ENCODE measurements at regions not wholly inside any gene's neighbourhood (a gene's known extent, or its start where the extent isn't known, plus 50 kb on each side); places are given as distances from the start of the nearest gene placed in this dataset.

- no peak for DNase-seq
These were observed 152.7 kb downstream of the CHRM3 start for GRCh38 chr1:239539051-239539450.

GRCh38 chr1:239539812-239540211 is 153.4 kb downstream of the CHRM3 start:
- no peak for DNase-seq

- no peak for DNase-seq
These were observed 157.5 kb downstream of the CHRM3 start for GRCh38 chr1:239543873-239544272.

- no peak for DNase-seq
These were observed 159.1 kb downstream of the CHRM3 start for GRCh38 chr1:239545466-239545865.

GRCh38 chr1:239547987-239548386 is 161.6 kb downstream of the CHRM3 start:
- no peak for DNase-seq

GRCh38 chr1:239550178-239550577 is 163.8 kb downstream of the CHRM3 start:
- DNase-seq, result no peak

GRCh38 chr1:239555350-239555749 is 169.0 kb downstream of the CHRM3 start:
- no peak for DNase-seq

GRCh38 chr1:239558559-239558958 is 172.2 kb downstream of the CHRM3 start:
- no peak for DNase-seq

- DNase-seq, result no peak
These were observed 172.6 kb downstream of the CHRM3 start for GRCh38 chr1:239558991-239559390.

GRCh38 chr1:239560921-239561320 is 174.6 kb downstream of the CHRM3 start:
- no peak for DNase-seq

- no peak for DNase-seq
These were observed 175.7 kb downstream of the CHRM3 start for GRCh38 chr1:239562095-239562494.

GRCh38 chr1:239563681-239564080 is 177.3 kb downstream of the CHRM3 start:
- DNase-seq, result no peak

- no peak for DNase-seq
These were observed 179.7 kb downstream of the CHRM3 start for GRCh38 chr1:239566074-239566473.

- DNase-seq, result no peak
These were observed 184.5 kb downstream of the CHRM3 start for GRCh38 chr1:239570878-239571277.

GRCh38 chr1:239572183-239572582 is 185.8 kb downstream of the CHRM3 start:
- DNase-seq, result no peak

- no peak for DNase-seq
These were observed 187.7 kb downstream of the CHRM3 start for GRCh38 chr1:239574112-239574511.

- no peak for DNase-seq
These were observed 188.7 kb downstream of the CHRM3 start for GRCh38 chr1:239575113-239575512.

GRCh38 chr1:239583536-239583935 is 197.2 kb downstream of the CHRM3 start:
- DNase-seq, result no peak

GRCh38 chr1:239586128-239586527 is 199.8 kb downstream of the CHRM3 start:
- DNase-seq, result no peak

GRCh38 chr1:239587066-239587465 is 200.7 kb downstream of the CHRM3 start:
- DNase-seq, result peak; percentile 44 to 51

GRCh38 chr1:239587574-239588369 is 201.4 kb downstream of the CHRM3 start:
- no peak for DNase-seq

GRCh38 chr1:239590556-239590955 is 204.2 kb downstream of the CHRM3 start:
- no peak for DNase-seq

GRCh38 chr1:239593527-239593926 is 207.2 kb downstream of the CHRM3 start:
- DNase-seq, result no peak

GRCh38 chr1:239600588-239600987 is 214.2 kb downstream of the CHRM3 start:
- DNase-seq, result no peak

- no peak for DNase-seq
These were observed 214.7 kb downstream of the CHRM3 start for GRCh38 chr1:239601108-239601507.

Measured in CD4-positive, alpha-beta T cell treated with Interleukin-1 beta for 1 hour (primary cell).